HepG2 (cell line): ENCODE measurements at regions not wholly inside any gene's neighbourhood (a gene's known extent, or its start where the extent isn't known, plus 50 kb on each side); places are given as distances from the start of the nearest gene placed in this dataset.
A peak's percentile ranks its signal among the peaks of the same experiment; 100 is the strongest.

Experiments used
- ATAC-seq: fragments of 200-7000 bp; cut with Tn5 transposase; 3 replicates; pipeline ENCODE4 v1.9.1; 2020; ENCODE audit warnings: mild to moderate bottlenecking, moderate library complexity
- BruUV-seq: library from RNA; stranded (reverse); fragments of 400-500 nt; replicated peaks from 2 replicates; lab custom pipeline; 2021; lab: Mats Ljungman, UMichigan
- CTCF ChIA-PET: fragments of 300-600 bp; formaldehyde crosslinking; extraction: SDS; loops from one replicate; lab custom pipeline; 2021; ENCODE audit warnings: low total read pairs, inconsistent platforms, low intra/inter-chr PET ratio; lab: Yijun Ruan, JAX
- POLR2A ChIA-PET: fragments of 350-600 bp; sonication (Branson Sonifier 250); formaldehyde crosslinking; loops from one replicate; lab custom pipeline; 2020; ENCODE audit warnings: antibody characterized with exemption, inconsistent platforms; lab: Yijun Ruan, JAX
- DNase-seq: peaks from one replicate; pipeline ENCODE4 v3.0.0-alpha.2; 2015; ENCODE audit warnings: low spot score
- FAIRE-seq: peaks from 3 replicates; lab custom pipeline; 2011; peaks lifted over from hg19 to GRCh38; lab: Jason Lieb, UNC
- H2AFZ ChIP-seq: one replicate; pipeline ENCODE4 v1.6.1; 2011; ENCODE audit warnings: low read length, inconsistent platforms
- H3K27ac ChIP-seq: fragments of 300-600 bp; 3 replicates; pipeline ENCODE4 v1.8.0; 2011; ENCODE audit warnings: mixed run types, mild to moderate bottlenecking, mixed read lengths, low read length, inconsistent platforms; ENCODE audit not compliant: insufficient read depth; ENCODE audit errors: extremely low read length
- H3K27me3 ChIP-seq, 2 experiments: fragments of 200-600 bp in 1 of 2; 2 replicates in 1 of 2; 3 replicates in 1 of 2; pipeline versions ENCODE4 v1.6.0 to v1.8.0; 2011; ENCODE audit warnings: low read length in 2 of 2, mild to moderate bottlenecking in 2 of 2, moderate library complexity in 2 of 2, inconsistent platforms in 1 of 2; ENCODE audit not compliant: insufficient read depth in 2 of 2, control insufficient read depth in 1 of 2
- H3K36me3 ChIP-seq, 2 experiments: fragments of 200-600 bp in 1 of 2; replicated peaks in 1 of 2; 2 replicates in 1 of 2; 3 replicates in 1 of 2; pipeline versions ENCODE4 v1.5.1 to v1.8.0; 2011; ENCODE audit warnings: low read length in 2 of 2, inconsistent platforms in 1 of 2; ENCODE audit not compliant: insufficient read depth in 2 of 2, control insufficient read depth in 1 of 2
- H3K4me1 ChIP-seq: 2 replicates; pipeline ENCODE4 v1.5.1; 2012; ENCODE audit warnings: low read length, inconsistent platforms; ENCODE audit not compliant: insufficient read depth
- H3K4me2 ChIP-seq: 2 replicates; pipeline ENCODE4 v1.6.0; 2011; ENCODE audit warnings: low read depth, low read length, inconsistent platforms
- H3K4me3 ChIP-seq, 3 experiments: fragments of 200-600 bp in 1 of 3; sonication (generic), shearing (Covaris generic) in 1 of 3; replicated peaks in 1 of 3; 2 replicates each; pipeline ENCODE4 v1.5.1; 2011 to 2016; ENCODE audit warnings: low read length in 3 of 3, inconsistent platforms in 2 of 3, low read depth in 2 of 3, mild to moderate bottlenecking in 2 of 3, control low read depth in 1 of 3, mixed read lengths in 1 of 3; ENCODE audit not compliant: insufficient read depth in 1 of 3
- H3K79me2 ChIP-seq: one replicate; pipeline ENCODE4 v1.6.1; 2011; ENCODE audit warnings: low read length, inconsistent platforms; ENCODE audit not compliant: insufficient read depth
- H3K9ac ChIP-seq: 2 replicates; pipeline ENCODE4 v1.6.0; 2011; ENCODE audit warnings: mild to moderate bottlenecking, low read depth, low read length, inconsistent platforms; ENCODE audit not compliant: insufficient read depth
- H3K9me3 ChIP-seq: 2 replicates; pipeline ENCODE4 v1.5.1; 2012; ENCODE audit warnings: mild to moderate bottlenecking, low read length
- H4K20me1 ChIP-seq: 2 replicates; pipeline ENCODE4 v1.6.0; 2011; ENCODE audit warnings: inconsistent platforms, mild to moderate bottlenecking, low read length, moderate library complexity; ENCODE audit not compliant: insufficient read depth
- ARNT ChIP-seq: fragments of 450-650 bp; IDR thresholded peaks from 2 replicates; pipeline ENCODE4 v1.6.1; 2017
- CREB1 ChIP-seq, 2 experiments: fragments of 450-650 bp in 1 of 2; IDR thresholded peaks; 2 replicates each; pipeline ENCODE4 v1.6.1; 2016 to 2017; ENCODE audit warnings: control low read depth in 1 of 2, mild to moderate bottlenecking in 1 of 2, missing compliant biosample characterization in 1 of 2, missing genetic modification characterization in 1 of 2
- EED ChIP-seq: sonication (generic); formaldehyde crosslinking; IDR thresholded peaks from 2 replicates; pipeline ENCODE4 v1.5.0; 2020; ENCODE audit warnings: mild to moderate bottlenecking, missing genetic modification reagents
- KLF11 ChIP-seq: IDR thresholded peaks from 2 replicates; pipeline ENCODE4 v1.6.1; 2016; ENCODE audit warnings: missing compliant biosample characterization
- ZGPAT ChIP-seq: IDR thresholded peaks from 2 replicates; pipeline ENCODE4 v1.6.1; 2016; ENCODE audit warnings: mild to moderate bottlenecking
- ZNF576 ChIP-seq: sonication (generic); formaldehyde crosslinking; IDR thresholded peaks from 2 replicates; pipeline ENCODE4 v1.4.0; 2020; ENCODE audit warnings: mild to moderate bottlenecking, missing genetic modification reagents
- WGBS: methylation state at CpG from one replicate; pipeline ENCODE4 v1.1.6; 2017; ENCODE audit warnings: low lambda C conversion rate; 5-methylcytosine and 5-hydroxymethylcytosine counted together
- in situ Hi-C: cut with HindIII; loops from 2 replicates; pipeline ENCODE4 v1.10.0; 2017; ENCODE audit warnings: low pct_unique_long_range_greater_than_20kb; ENCODE audit not compliant: extremely low pct_ligation_motif_present
- intact Hi-C: fragments of 100-400 bp; cut with micrococcal nuclease; formaldehyde crosslinking; loops from one replicate; pipeline ENCODE4 v1.10.0; 2022; ENCODE audit not compliant: unreplicated experiment
- TF ChIP-seq, protein P1 (sequence below): sonication (generic); formaldehyde crosslinking; IDR thresholded peaks from 2 replicates; pipeline ENCODE4 v1.8.1; 2023; ENCODE audit warnings: missing genetic modification reagents, inconsistent platforms, borderline replicate concordance

DNA sequence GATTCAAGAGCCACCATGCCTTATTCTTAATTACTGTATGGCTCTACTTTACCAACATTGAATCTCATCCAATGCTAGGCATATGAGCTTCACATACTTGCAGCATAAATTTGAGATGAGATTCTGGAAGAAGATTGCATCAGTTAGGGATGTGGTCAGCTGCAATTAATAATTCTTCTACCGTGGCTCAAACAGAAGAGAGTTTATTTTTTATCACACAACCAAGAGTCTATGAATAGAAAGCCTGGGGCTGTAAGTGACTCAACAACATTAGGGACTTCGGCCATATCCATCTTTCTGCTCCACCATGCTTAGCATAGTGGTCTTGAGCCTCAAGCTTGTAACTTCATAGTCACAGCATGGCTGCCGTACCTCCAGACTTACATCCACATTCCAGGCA is 179.4 kb upstream of the IRX6 start (continued):
- TF ChIP-seq KLF11 (CRISPR knock-in tag), result no peak
- no peak for TF ChIP-seq ARNT
- TF ChIP-seq, protein P1, sequence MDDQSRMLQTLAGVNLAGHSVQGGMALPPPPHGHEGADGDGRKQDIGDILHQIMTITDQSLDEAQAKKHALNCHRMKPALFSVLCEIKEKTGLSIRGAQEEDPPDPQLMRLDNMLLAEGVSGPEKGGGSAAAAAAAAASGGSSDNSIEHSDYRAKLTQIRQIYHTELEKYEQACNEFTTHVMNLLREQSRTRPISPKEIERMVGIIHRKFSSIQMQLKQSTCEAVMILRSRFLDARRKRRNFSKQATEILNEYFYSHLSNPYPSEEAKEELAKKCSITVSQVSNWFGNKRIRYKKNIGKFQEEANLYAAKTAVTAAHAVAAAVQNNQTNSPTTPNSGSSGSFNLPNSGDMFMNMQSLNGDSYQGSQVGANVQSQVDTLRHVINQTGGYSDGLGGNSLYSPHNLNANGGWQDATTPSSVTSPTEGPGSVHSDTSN (CRISPR knock-in tag), result no peak
- no peak for TF ChIP-seq EED (CRISPR knock-in tag)

DNA sequence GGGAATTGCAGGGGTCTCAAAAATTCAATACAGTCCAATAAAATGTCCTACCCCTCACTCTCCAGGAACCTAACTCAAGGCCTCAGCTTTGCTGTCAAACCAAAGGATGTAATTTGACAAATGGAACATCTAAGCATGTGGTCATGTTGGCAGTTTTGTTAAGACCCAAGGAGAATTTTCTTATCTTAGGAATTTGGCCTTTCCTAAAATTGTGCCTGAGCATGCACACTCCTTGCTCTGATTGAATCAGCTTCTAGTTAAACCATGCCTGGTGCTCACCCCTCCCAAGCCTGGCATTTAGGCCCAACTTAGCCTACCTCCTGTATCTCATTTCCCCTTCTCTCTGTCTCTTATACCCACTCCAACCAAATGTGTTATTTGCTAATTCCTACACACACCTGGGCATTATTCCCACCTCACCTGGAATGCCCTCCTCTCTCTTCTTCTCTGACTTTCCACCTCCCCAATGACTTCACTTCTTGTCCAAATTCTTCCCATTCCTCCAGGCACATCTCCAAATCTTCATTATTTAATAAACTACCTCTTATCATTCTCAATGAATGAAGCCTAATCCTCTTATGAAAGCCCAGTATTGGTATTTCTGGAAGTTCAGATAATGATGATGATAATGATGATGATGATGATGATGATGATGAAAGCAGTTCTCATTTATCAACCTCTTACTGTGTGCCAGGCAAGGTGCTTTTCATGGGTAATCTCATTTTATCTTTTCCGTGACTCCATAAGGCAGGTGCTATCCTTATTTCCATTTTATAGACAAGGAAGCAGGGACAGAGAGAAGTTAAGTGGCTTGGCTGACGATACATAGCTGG is 178.0 kb upstream of the IRX6 start:
- Histone ChIP-seq H3K27ac (no peak overlapping the region), H3K4me2 (no peak overlapping the region), H2AFZ (no peak overlapping the region), H4K20me1 (no peaks in the 10 kb centered on the region), H3K9me3 (no peaks in the 10 kb centered on the region), H3K4me1 (peaks cover 9% of the 10 kb centered on the region), H3K4me3 (no peak overlapping the region), H3K79me2 (no peaks in the 10 kb centered on the region)
- 25% methylated on average over 2 of the region's 2 CpGs for WGBS
- no TSS peak for BruUV-seq
- POLR2A ChIA-PET, result no interaction called here
- in situ Hi-C loops, result no loop called here
- no peak for ATAC-seq
- DNase-seq, result no peak
- TF ChIP-seq ZGPAT (CRISPR knock-in tag) (no peak), CREB1 (IDR thresholded peaks at IDR 0.05) (peak; percentile 72), CREB1 (CRISPR knock-in tag; IDR thresholded peaks at IDR 0.05) (no peak), ZNF576 (CRISPR knock-in tag) (no peak)
- TF ChIP-seq, all 625 proteins: peak for 1
- H3K36me3 ChIP-seq, result no peaks in the 10 kb centered on the region
- no peak overlapping the region for H3K9ac ChIP-seq
- peaks cover 0 to 4% of the 10 kb centered on the region in 2 experiments; a peak in 2 of 5 replicates for H3K27me3 ChIP-seq
- intact Hi-C loops, result no loop called here
- no peak for FAIRE-seq
- CTCF ChIA-PET, result no interaction called here
